Adrenal gland (tissue), 9 donors: ENCODE measurements at regions not wholly inside any gene's neighbourhood (a gene's known extent, or its start where the extent isn't known, plus 50 kb on each side); places are given as distances from the start of the nearest gene placed in this dataset.

ENCODE experiments used
- DNase-seq, 7 donors: peaks; one replicate each; pipeline ENCODE4 v3.0.0-alpha.2; 2019 to 2020
- H3K27ac ChIP-seq, 5 donors: fragments of 200-600 bp; sonication (generic) in 4 of 5; 1 replicate in 3 of 5; 2 replicates in 2 of 5; pipeline versions ENCODE4 v1.5.1 to v1.8.0; 2016 to 2020; ENCODE audit warnings: mild to moderate bottlenecking in 1 of 5
- H3K27me3 ChIP-seq: fragments of 200-600 bp; 2 replicates; pipeline ENCODE4 v1.8.0; 2021
- H3K36me3 ChIP-seq, 2 donors: fragments of 200-600 bp; replicated peaks in 1 of 2; 1 replicate in 1 of 2; 2 replicates in 1 of 2; pipeline versions ENCODE4 v1.5.1 to v1.8.0; 2018 to 2022
- H3K4me1 ChIP-seq, 2 donors: fragments of 200-600 bp; replicated peaks in 1 of 2; 1 replicate in 1 of 2; 2 replicates in 1 of 2; pipeline versions ENCODE4 v1.5.1 to v1.8.0; 2018 to 2021
- H3K4me3 ChIP-seq, 4 donors: fragments of 200-600 bp; sonication (generic) in 3 of 4; one replicate each; pipeline ENCODE4 v1.5.1; 2016 to 2018
- H3K9me3 ChIP-seq, 3 donors: fragments of 200-600 bp; sonication (generic) in 1 of 3; replicated peaks in 1 of 3; 1 replicate in 2 of 3; 2 replicates in 1 of 3; pipeline versions ENCODE4 v1.5.1 to v1.8.0; 2016 to 2021
- CTCF ChIP-seq, 6 experiments: fragments of 450-650 bp in 4 of 6; fragments of 200-600 bp in 2 of 6; sonication (generic) in 1 of 6; IDR thresholded peaks; 1 replicate in 5 of 6; 2 replicates in 1 of 6; pipeline versions ENCODE4 v1.5.1 to v1.8.0; 2016 to 2021; ENCODE audit warnings: antibody characterized with exemption in 6 of 6, mild to moderate bottlenecking in 2 of 6, moderate library complexity in 1 of 6
- POLR2A ChIP-seq, 2 donors: fragments of 450-650 bp; IDR thresholded peaks; one replicate each; pipeline ENCODE4 v1.6.1; 2017; ENCODE audit warnings: antibody characterized with exemption in 2 of 2, mild to moderate bottlenecking in 2 of 2, moderate library complexity in 1 of 2
- WGBS, 4 donors: extraction: QIAGEN DNeasy Blood & Tissue Kit in 2 of 4; methylation state at CpG; one replicate each; pipeline versions ENCODE4 v1.1.5 to v1.1.7; 2013 to 2017; 5-methylcytosine and 5-hydroxymethylcytosine counted together
- intact Hi-C, 2 donors: fragments of 100-400 bp; cut with DNase I; formaldehyde crosslinking; loops; one replicate each; pipeline versions ENCODE4 v1.14.1 to v1.15.0; 2022 to 2023
- donor health status: healthy with polysubstance abuse.
- donor health status: Bipolar disorder and iron deficiency.
- donor health status: DM: yes; HTN: yes; CAD: no.
- donor health status: DM: no; HTN: no; CAD: no.
- donor health status: DM: no; HTN: no; CAD: no.

DNA sequence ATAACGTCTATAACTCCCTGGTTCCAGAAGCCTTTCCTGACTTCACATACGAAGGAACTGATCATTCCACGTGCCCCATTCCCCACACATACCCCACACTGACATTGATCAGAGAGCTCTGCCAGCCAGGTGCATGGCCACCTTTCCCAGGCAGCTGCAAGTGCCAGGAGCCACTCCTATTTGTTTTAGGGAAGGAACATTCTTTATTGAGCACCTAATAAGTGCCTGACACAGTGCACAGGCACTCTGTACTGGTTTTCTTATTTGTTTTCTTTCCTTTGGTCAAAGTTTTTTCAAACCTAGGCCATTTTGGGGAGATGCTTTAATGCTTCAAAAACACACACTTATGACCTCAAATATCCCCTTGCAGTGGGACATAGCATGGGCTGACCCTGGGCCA lies 50.0 kb downstream of the PITPNM2 start:
- Histone ChIP-seq H3K9me3 (no peaks in the 10 kb centered on the region), H3K4me1 (peaks cover 15 to 35% of the 10 kb centered on the region in 2 donors), H3K4me3 (no peak overlapping the region), H3K27me3 (no peaks in the 10 kb centered on the region), H3K27ac (no peak overlapping the region), H3K36me3 (no peaks in the 10 kb centered on the region)
- 87 to 97% (median 91%) methylated on average over 3 of the region's 3 CpGs for WGBS, 4 donors
- TF ChIP-seq CTCF (IDR thresholded peaks at IDR 0.05) (no peak), POLR2A (IDR thresholded peaks at IDR 0.05) (no peak)
- intact Hi-C loops, result no loop called here
- no peak for DNase-seq

- Histone ChIP-seq H3K4me1 (peaks cover 20 to 36% of the 10 kb centered on the region in 2 donors), H3K9me3 (no peaks in the 10 kb centered on the region), H3K27ac (no peak overlapping the region), H3K4me3 (no peak overlapping the region), H3K27me3 (no peaks in the 10 kb centered on the region), H3K36me3 (no peaks in the 10 kb centered on the region)
- no peak for TF ChIP-seq CTCF (IDR thresholded peaks at IDR 0.05)
- TF ChIP-seq POLR2A (IDR thresholded peaks at IDR 0.05), result no peak
- no peak for DNase-seq
- intact Hi-C loops, result no loop called here
- 93 to 95% (median 94%) methylated on average over 9 of the region's 9 CpGs for WGBS, 4 donors
These were observed 50.4 kb downstream of the PITPNM2 start for GRCh38 chr12:123100450-123100849.

DNA sequence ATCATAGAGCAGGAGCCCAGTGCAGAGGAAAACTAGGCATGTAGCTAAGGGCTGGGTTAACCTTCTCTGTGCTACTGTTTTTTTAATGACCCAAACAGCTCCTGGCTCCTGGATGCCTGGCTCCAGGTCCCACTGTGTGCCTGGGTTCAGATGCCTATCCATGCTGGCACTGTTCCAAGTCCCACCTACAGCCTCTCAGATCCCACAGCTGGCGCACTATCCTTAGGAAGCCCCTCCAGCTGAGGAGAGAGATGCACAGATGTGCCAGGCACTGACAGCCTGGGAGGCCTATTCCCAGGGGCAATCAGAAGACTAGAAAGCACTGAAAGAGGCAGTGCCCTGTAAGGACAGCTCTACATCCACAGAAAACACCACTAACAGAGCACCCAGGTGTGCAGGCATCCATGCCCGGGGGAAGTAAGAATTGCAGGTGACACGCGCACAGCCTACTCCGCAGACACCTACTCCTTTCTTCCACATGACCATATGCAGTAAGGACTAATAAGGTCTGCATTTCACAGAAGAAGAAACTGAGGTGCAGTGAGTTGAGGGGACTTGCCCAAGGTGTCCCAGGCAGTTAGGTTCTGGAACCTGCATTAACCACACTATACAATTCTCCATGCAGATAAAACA lies 51.2 kb downstream of the PITPNM2 start:
- H3K9me3 ChIP-seq, result no peaks in the 10 kb centered on the region
- no peaks in the 10 kb centered on the region for H3K27me3 ChIP-seq
- 93 to 98% (median 97%) methylated on average over 5 of the region's 5 CpGs for WGBS, 4 donors
- no peak for TF ChIP-seq CTCF (IDR thresholded peaks at IDR 0.05)
- intact Hi-C loops, result no loop called here
- no peak for DNase-seq
- no peak overlapping the region for H3K4me3 ChIP-seq
- no peak overlapping the region for H3K27ac ChIP-seq
- peaks cover 27 to 44% of the 10 kb centered on the region in 2 donors for H3K4me1 ChIP-seq
- no peaks in the 10 kb centered on the region for H3K36me3 ChIP-seq

GRCh38 chr12:123098780-123099179 lies 52.1 kb downstream of the PITPNM2 start:
- H3K4me3 ChIP-seq, result no peak overlapping the region
- H3K9me3 ChIP-seq, result no peaks in the 10 kb centered on the region
- WGBS, 4 donors, result 81 to 88% (median 85%) methylated on average over 2 of the region's 2 CpGs
- H3K4me1 ChIP-seq, result peaks cover 27 to 53% of the 10 kb centered on the region in 2 donors
- H3K27ac ChIP-seq, result peak overlapping the region in 3 of 5 donors; percentile 81 to 88 (median 84)
- intact Hi-C loops, result no loop called here
- no peak for DNase-seq
- no peaks in the 10 kb centered on the region for H3K27me3 ChIP-seq
- TF ChIP-seq CTCF (IDR thresholded peaks at IDR 0.05), result no peak
- TF ChIP-seq POLR2A (IDR thresholded peaks at IDR 0.05), result no peak
- H3K36me3 ChIP-seq, result no peaks in the 10 kb centered on the region
